IPS DF 6.9 (cell line): ENCODE measurements at regions not wholly inside any gene's neighbourhood (a gene's known extent, or its start where the extent isn't known, plus 50 kb on each side); places are given as distances from the start of the nearest gene placed in this dataset.
"Not testable (repeated sequence)": the region's sequence is repeated elsewhere in the genome, so short reads cannot be mapped to it uniquely, and the experiment has no call there.

Source experiments
- DNase-seq: peaks from one replicate; pipeline ENCODE4 v3.0.0-alpha.2; 2013; ENCODE audit warnings: low read depth, low spot score
- H3K27ac ChIP-seq: one replicate; pipeline ENCODE4 v1.5.1; 2013; ENCODE audit warnings: low read length, control low read depth
- H3K27me3 ChIP-seq: 2 replicates; pipeline ENCODE4 v1.6.1; 2013; ENCODE audit warnings: mild to moderate bottlenecking, low read length; ENCODE audit not compliant: control insufficient read depth, insufficient read depth
- H3K36me3 ChIP-seq: 2 replicates; pipeline ENCODE4 v1.6.1; 2013; ENCODE audit warnings: low read length; ENCODE audit not compliant: control insufficient read depth, insufficient read depth
- H3K4me1 ChIP-seq: 2 replicates; pipeline ENCODE4 v1.6.1; 2013; ENCODE audit warnings: low read length; ENCODE audit not compliant: control insufficient read depth, insufficient read depth
- H3K4me3 ChIP-seq: 2 replicates; pipeline ENCODE4 v1.5.1; 2013; ENCODE audit warnings: mild to moderate bottlenecking, low read length
- H3K9me3 ChIP-seq: 2 replicates; pipeline ENCODE4 v1.6.1; 2013; ENCODE audit warnings: low read length, inconsistent platforms; ENCODE audit not compliant: control insufficient read depth, insufficient read depth
- WGBS: extraction: QIAGEN DNeasy Blood & Tissue Kit; methylation state at CpG from one replicate; pipeline ENCODE4 v1.1.7; 2013; ENCODE audit warnings: mixed read lengths, missing lambda C conversion rate; ENCODE audit not compliant: insufficient read length, insufficient coverage; 5-methylcytosine and 5-hydroxymethylcytosine counted together

DNA sequence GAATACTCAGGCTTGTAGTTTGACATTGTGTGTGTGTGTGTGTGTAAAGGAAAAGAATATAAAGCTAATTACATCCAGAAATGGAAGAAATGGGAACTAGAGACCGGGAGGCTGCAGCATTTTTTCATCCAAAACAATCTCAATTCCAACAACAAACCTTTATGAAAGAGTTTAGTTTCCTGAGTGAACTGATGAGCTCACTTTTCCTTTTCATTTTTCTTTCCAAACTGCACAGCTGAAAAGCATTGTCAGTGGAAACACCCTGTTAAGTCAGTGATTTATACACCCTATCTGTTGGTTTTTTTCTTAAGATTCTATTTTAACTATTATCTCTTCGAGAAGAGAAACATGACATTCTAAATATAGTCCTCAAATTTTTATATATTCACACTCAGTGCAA is 130.9 kb downstream of the RFPL4B start:
- no peak overlapping the region for H3K27ac ChIP-seq
- no peak for DNase-seq
- no CpG with 5 or more reads among the region's 2 CpGs for WGBS
- H3K4me1 ChIP-seq, result no peaks in the 10 kb centered on the region
- H3K4me3 ChIP-seq, result no peak overlapping the region
- no peaks in the 10 kb centered on the region for H3K36me3 ChIP-seq
- H3K27me3 ChIP-seq, result no peaks in the 10 kb centered on the region
- no peaks in the 10 kb centered on the region for H3K9me3 ChIP-seq

DNA sequence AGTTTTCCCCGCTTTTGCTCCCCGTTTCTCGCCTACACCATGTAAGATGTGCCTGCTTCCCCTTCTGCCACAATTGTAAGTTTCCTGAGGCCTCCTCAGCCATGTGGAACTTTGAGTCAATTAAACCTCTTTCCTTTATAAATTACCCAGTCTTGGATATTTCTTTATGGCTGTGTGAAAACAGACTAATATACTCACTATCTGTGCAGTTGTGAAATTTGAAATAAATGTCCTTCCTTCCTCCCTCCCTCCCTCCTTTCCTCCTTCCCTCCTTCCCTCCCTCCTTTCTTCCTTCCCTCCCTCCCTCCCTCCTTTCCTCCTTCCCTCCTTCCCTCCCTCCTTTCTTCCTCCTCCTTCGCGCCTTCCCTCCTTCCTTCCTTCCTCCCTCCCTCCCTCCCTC is 132.8 kb downstream of the RFPL4B start:
- not testable (repeated sequence) for H3K36me3 ChIP-seq, H3K27me3 ChIP-seq, H3K27ac ChIP-seq, H3K4me1 ChIP-seq, H3K4me3 ChIP-seq, H3K9me3 ChIP-seq, DNase-seq
- no CpG with 5 or more reads among the region's 5 CpGs for WGBS

DNA sequence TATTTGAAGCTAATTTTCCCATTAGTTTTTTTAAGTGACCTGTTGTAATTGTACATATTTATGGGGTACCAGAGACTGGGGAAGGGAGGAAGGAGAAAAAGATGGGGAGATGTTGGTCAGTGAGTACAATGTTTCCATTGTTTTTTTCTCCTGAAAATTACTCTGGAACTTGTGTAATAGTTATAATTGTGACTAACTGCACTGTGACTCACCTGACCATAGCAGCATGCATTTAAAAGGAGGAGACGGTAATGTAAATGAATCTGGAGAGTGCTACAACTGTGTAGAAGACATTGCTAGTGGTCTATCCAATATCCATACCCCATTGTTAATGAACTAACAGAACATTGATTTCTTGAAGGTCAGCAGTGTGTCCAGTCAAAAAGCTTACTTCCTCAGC is 133.4 kb downstream of the RFPL4B start:
- WGBS, result no CpG with 5 or more reads among the region's 1 CpG
- DNase-seq, result no peak

DNA sequence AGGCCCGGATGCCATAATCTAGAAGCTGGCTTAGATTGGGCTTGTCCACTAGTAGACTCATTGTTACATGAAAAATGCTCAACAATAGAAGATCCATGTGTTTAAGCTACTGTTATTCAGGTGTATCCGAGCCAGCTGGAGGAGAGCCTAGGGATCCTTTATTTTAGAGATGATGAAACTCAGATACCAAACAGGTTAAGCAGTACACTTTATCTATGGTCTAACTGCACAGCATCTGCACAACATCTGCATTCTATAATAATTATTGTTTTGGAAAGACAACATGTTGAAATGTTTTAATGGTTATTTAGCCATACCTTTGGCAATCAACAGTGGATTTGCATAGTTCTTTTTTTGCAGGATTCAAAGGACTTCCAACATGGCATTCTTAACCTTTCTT is 134.1 kb downstream of the RFPL4B start:
- Histone ChIP-seq H3K4me1 (no peaks in the 10 kb centered on the region), H3K27ac (no peak overlapping the region), H3K36me3 (no peaks in the 10 kb centered on the region), H3K27me3 (no peaks in the 10 kb centered on the region), H3K4me3 (no peak overlapping the region), H3K9me3 (no peaks in the 10 kb centered on the region)
- WGBS, result no CpG with 5 or more reads among the region's 2 CpGs
- DNase-seq, result no peak

More for the DNA sequence above, 133.4 kb downstream of the RFPL4B start:
- H3K27me3 ChIP-seq, result no peaks in the 10 kb centered on the region
- H3K4me1 ChIP-seq, result no peaks in the 10 kb centered on the region
- H3K27ac ChIP-seq, result no peak overlapping the region
- H3K36me3 ChIP-seq, result no peaks in the 10 kb centered on the region
- H3K9me3 ChIP-seq, result no peaks in the 10 kb centered on the region
- H3K4me3 ChIP-seq, result no peak overlapping the region

DNA sequence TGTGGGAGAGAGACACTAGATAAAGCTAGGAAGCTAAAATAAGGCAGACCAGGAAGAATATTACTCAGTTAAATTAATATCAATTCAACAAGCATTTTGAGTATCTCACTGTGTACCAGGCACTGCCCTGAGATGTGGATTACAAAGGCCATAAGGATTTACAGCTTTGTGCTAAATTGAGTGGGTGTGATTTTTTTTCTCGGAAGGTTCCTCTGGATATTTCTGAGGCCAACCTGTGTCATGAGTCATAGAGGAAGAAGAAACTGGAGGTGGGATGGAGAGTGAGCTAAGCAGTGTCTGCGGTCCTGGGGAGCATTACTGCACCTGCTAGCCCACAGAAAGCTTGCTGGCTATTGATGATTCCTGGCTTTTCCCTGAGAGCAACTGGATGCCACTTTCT is 135.2 kb downstream of the RFPL4B start:
- no peaks in the 10 kb centered on the region for H3K27me3 ChIP-seq
- no peaks in the 10 kb centered on the region for H3K9me3 ChIP-seq
- H3K4me1 ChIP-seq, result no peaks in the 10 kb centered on the region
- WGBS, result no CpG with 5 or more reads among the region's 2 CpGs
- H3K27ac ChIP-seq, result no peak overlapping the region
- no peak overlapping the region for H3K4me3 ChIP-seq
- no peaks in the 10 kb centered on the region for H3K36me3 ChIP-seq
- DNase-seq, result no peak

DNA sequence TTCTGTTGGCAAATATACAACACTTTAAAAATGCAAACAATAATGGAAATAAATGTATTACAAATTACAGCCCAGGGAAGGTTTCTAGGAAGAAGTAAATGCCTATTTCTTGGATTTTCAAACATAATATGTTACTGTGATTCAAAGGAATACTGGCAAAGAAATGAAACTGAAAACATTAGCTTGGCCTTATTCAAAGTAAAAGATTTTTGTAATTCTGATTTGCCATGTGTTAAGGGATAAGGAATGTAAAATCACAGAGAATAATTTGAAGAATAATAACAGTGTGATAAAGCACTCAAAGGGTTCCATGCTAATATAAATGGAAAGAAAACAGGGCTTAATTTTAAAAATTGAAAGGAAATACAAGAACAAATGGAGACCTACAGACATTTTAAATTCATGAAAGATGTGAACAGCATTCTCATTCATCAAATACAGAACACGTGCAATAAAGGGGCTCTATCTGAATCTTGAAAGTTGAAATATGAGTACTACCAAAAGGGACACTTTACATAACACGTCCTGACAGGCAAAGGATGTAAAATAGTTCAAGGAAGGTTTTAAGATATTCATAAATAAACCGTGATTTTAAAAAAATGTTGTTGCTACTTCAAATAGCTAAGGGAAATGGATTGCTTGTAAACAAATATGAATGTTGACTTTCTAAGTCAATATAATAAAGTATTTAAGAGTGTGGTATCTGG is 138.1 kb downstream of the RFPL4B start:
- no peaks in the 10 kb centered on the region for H3K9me3 ChIP-seq

DNA sequence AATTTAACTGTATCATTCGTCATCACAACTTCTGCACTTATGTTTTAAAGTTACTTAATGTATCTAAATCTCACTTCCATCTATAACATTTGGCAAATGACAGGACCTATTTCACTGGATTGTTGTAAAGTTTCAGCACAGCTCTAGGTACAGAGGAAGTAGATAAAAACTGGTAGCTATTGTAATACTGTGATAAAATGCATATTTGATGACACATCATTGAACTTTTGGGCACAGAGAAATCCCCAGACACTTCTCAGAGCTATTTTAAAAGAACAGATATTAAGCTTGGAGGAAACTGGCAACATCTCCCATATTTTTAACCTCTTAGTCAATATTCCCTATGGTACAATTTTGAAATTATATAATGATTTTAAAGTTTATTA is 138.7 kb downstream of the RFPL4B start:
- Histone ChIP-seq H3K36me3 (no peaks in the 10 kb centered on the region), H3K9me3 (no peaks in the 10 kb centered on the region), H3K27me3 (no peaks in the 10 kb centered on the region), H3K4me3 (no peak overlapping the region), H3K4me1 (no peaks in the 10 kb centered on the region), H3K27ac (no peak overlapping the region)
- WGBS, result no CpG with 5 or more reads among the region's 1 CpG
- DNase-seq, result no peak

More for the DNA sequence above, 138.1 kb downstream of the RFPL4B start:
- WGBS, result no CpG with 5 or more reads among the region's 3 CpGs
- no peaks in the 10 kb centered on the region for H3K4me1 ChIP-seq
- no peak overlapping the region for H3K27ac ChIP-seq
- H3K27me3 ChIP-seq, result no peaks in the 10 kb centered on the region
- H3K4me3 ChIP-seq, result no peak overlapping the region
- H3K36me3 ChIP-seq, result no peaks in the 10 kb centered on the region
- no peak for DNase-seq

DNA sequence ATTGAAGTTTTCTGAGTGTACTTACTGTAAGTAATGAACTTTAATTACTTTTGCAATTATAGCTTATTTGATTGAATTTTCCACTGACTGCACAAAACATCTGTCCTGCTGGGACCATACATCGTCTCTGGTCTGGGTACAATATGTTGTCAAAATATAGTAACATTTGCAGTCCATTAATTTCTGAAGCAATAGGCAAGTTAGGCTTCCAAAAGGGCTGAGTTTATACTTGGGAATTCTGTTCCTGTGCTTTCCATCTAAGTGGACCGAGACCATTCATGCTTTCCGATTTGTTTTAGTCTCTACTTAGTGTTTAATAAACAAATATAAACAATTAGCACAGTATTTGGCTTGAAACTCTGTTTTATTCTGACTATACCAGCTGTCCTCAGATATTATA is 139.3 kb downstream of the RFPL4B start:
- WGBS, result no CpG with 5 or more reads among the region's 3 CpGs
- no peak for DNase-seq
- Histone ChIP-seq H3K4me1 (no peaks in the 10 kb centered on the region), H3K36me3 (no peaks in the 10 kb centered on the region), H3K4me3 (no peak overlapping the region), H3K9me3 (no peaks in the 10 kb centered on the region), H3K27ac (no peak overlapping the region), H3K27me3 (no peaks in the 10 kb centered on the region)

DNA sequence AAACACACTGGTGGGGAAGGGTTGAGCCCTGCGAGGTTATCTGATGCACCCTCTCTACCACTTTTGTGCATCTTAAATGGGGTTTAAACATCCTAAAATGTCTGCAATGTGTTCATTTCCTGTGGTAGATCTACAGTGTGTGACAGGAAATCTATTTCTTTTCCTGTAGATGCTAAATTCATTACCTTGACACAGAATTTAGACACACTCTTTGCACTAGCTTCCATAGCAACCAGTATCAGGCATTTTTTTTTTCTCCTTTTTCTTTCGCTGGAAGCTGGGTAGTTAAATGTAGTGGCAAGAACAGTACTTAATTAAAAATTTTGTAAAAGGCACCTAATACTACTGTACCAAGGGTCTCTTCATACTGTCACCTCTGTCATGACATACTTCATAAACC is 141.1 kb downstream of the RFPL4B start:
- Histone ChIP-seq H3K4me1 (no peaks in the 10 kb centered on the region), H3K9me3 (no peaks in the 10 kb centered on the region), H3K36me3 (no peaks in the 10 kb centered on the region), H3K27ac (no peak overlapping the region), H3K4me3 (no peak overlapping the region), H3K27me3 (no peaks in the 10 kb centered on the region)
- no peak for DNase-seq
- no CpG with 5 or more reads among the region's 2 CpGs for WGBS

DNA sequence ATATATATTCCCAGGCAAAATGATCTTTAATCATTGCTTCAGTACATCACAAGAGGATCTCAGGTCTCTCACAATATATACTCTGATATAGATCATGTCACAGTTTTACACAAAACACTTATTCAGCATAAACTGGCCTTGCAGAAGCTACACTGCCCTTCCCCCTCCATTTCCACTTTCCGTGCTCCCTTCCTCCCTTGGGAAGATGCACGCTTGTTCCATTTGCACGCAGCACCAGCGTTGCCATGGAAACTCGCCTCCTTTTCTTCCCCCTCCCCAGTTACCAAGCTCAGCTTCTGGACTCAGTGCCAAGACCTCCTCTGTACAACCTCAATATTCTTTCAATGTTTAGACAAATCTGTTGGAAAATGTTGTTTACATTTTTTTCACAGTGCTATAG is 154.6 kb downstream of the RFPL4B start:
- no peak overlapping the region for H3K27ac ChIP-seq
- no peaks in the 10 kb centered on the region for H3K27me3 ChIP-seq
- H3K9me3 ChIP-seq, result no peaks in the 10 kb centered on the region
- WGBS, result no CpG with 5 or more reads among the region's 5 CpGs
- no peaks in the 10 kb centered on the region for H3K4me1 ChIP-seq
- no peak for DNase-seq
- no peaks in the 10 kb centered on the region for H3K36me3 ChIP-seq
- no peak overlapping the region for H3K4me3 ChIP-seq

DNA sequence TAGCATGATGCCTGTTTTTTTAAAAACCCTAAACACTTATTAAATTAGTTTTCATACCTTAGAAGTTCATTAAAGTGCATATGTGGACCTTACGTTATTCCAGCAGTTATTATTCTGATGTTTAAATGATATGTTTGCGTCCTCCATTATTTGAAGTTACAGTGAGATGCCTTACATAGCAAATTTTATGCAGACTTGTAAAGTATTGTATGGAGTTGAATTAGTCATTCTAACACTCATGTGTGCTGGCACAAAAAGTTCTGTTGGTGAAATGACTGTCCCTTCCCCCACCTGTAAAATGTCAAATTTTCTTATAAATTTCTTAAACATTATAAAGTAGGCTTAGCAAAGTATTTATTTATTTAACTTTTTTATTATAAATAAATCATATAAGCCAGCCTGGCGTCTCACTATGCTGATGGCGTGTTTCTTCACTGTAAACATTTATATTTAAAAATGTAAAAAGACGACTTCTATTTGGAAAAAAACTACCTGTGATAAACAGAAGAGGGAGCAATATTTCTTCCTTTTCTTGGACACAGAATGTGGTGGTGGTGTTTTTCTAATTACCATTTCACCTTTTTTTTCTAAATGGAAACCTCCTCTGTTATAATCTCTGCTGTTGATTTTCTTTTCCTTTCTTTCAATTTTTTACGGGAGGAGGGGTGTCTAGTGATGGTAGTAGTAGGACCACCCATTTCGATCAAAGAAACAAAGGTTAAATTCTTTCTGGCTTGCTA is 155.4 kb downstream of the RFPL4B start:
- Histone ChIP-seq H3K27ac (no peak overlapping the region), H3K36me3 (no peaks in the 10 kb centered on the region), H3K27me3 (no peaks in the 10 kb centered on the region), H3K4me1 (no peaks in the 10 kb centered on the region), H3K9me3 (no peaks in the 10 kb centered on the region), H3K4me3 (no peak overlapping the region)
- WGBS, result no CpG with 5 or more reads among the region's 7 CpGs
- DNase-seq, result no peak
